MM.1S (cell line): ENCODE measurements at regions not wholly inside any gene's neighbourhood (a gene's known extent, or its start where the extent isn't known, plus 50 kb on each side); places are given as distances from the start of the nearest gene placed in this dataset.

ENCODE experiments used
- DNase-seq: peaks from one replicate; pipeline ENCODE4 v3.0.0-alpha.2; 2015
- H2AFZ ChIP-seq: fragments of 300-600 bp; sonication (generic); 2 replicates; pipeline ENCODE4 v1.6.0; 2016; ENCODE audit warnings: antibody characterized with exemption, low read length
- H3F3A ChIP-seq: fragments of 300-600 bp; sonication (generic); 2 replicates; pipeline ENCODE4 v1.6.1; 2016; ENCODE audit warnings: mild to moderate bottlenecking, antibody characterized with exemption, low read length, moderate library complexity, mixed read lengths; ENCODE audit not compliant: insufficient read depth
- H3K27ac ChIP-seq: fragments of 300-600 bp; sonication (generic); 2 replicates; pipeline ENCODE4 v1.5.1; 2016; ENCODE audit warnings: mild to moderate bottlenecking, low read length
- H3K27me3 ChIP-seq: fragments of 300-600 bp; sonication (generic); replicated peaks from 2 replicates; pipeline ENCODE4 v1.6.0; 2016; ENCODE audit warnings: low read length; ENCODE audit not compliant: insufficient read depth
- H3K36me3 ChIP-seq: fragments of 300-600 bp; sonication (generic); replicated peaks from 2 replicates; pipeline ENCODE4 v1.6.1; 2016; ENCODE audit warnings: mild to moderate bottlenecking, low read length, mixed read lengths; ENCODE audit not compliant: insufficient read depth
- H3K4me1 ChIP-seq: fragments of 300-600 bp; sonication (generic); 2 replicates; pipeline ENCODE4 v1.6.1; 2016; ENCODE audit warnings: low read length, mixed read lengths
- H3K4me2 ChIP-seq: fragments of 300-600 bp; sonication (generic); 2 replicates; pipeline ENCODE4 v1.6.0; 2016; ENCODE audit warnings: low read depth, low read length
- H3K4me3 ChIP-seq: fragments of 300-600 bp; sonication (generic); 2 replicates; pipeline ENCODE4 v1.5.1; 2016; ENCODE audit warnings: low read length, mixed read lengths
- H3K79me2 ChIP-seq: fragments of 300-600 bp; sonication (generic); 2 replicates; pipeline ENCODE4 v1.6.1; 2016; ENCODE audit warnings: mixed run types, low read length, mixed read lengths
- H3K9ac ChIP-seq: fragments of 300-600 bp; sonication (generic); 2 replicates; pipeline ENCODE4 v1.6.1; 2016; ENCODE audit warnings: low read length, mixed read lengths
- H3K9me2 ChIP-seq: fragments of 300-600 bp; sonication (generic); replicated peaks from 2 replicates; pipeline ENCODE4 v1.6.1; 2016; ENCODE audit warnings: mild to moderate bottlenecking, low read length, mixed read lengths; ENCODE audit not compliant: insufficient read depth
- H3K9me3 ChIP-seq: fragments of 300-600 bp; sonication (generic); replicated peaks from 2 replicates; pipeline ENCODE4 v1.6.1; 2016; ENCODE audit warnings: mild to moderate bottlenecking, low read length, mixed read lengths; ENCODE audit not compliant: insufficient read depth
- H4K20me1 ChIP-seq: fragments of 300-600 bp; sonication (generic); 2 replicates; pipeline ENCODE4 v1.6.1; 2016; ENCODE audit warnings: mild to moderate bottlenecking, low read length, moderate library complexity, mixed read lengths; ENCODE audit not compliant: insufficient read depth
- EZH2 ChIP-seq: fragments of 300-600 bp; sonication (generic); optimal IDR thresholded peaks from 2 replicates; pipeline ENCODE3; 2017; ENCODE audit warnings: low read depth, mild to moderate bottlenecking, antibody characterized with exemption, low read length, mixed read lengths
- EZH2phosphoT487 ChIP-seq: fragments of 300-600 bp; sonication (generic); IDR thresholded peaks from 2 replicates; pipeline ENCODE4 v1.6.1; 2018; ENCODE audit warnings: antibody characterized with exemption, low read length
- TF ChIP-seq, protein P1 (sequence below): fragments of 300-600 bp; sonication (generic); IDR thresholded peaks from 2 replicates; pipeline ENCODE4 v1.5.1; 2016; ENCODE audit warnings: antibody characterized with exemption, low read length, mixed read lengths

GRCh38 chr11:69355959-69356702 is 62.2 kb downstream of the MYEOV start:
- no peaks in the 10 kb centered on the region for H4K20me1 ChIP-seq
- no peaks in the 10 kb centered on the region for H3K27me3 ChIP-seq
- no peaks in the 10 kb centered on the region for H3K9me3 ChIP-seq
- DNase-seq: no peak
- H3K4me2 ChIP-seq: no peak overlapping the region
- no peaks in the 10 kb centered on the region; the same call in 1 of the 2 replicates for H3K79me2 ChIP-seq
- no peak overlapping the region for H2AFZ ChIP-seq
- no peak for TF ChIP-seq EZH2
- TF ChIP-seq, protein P1, sequence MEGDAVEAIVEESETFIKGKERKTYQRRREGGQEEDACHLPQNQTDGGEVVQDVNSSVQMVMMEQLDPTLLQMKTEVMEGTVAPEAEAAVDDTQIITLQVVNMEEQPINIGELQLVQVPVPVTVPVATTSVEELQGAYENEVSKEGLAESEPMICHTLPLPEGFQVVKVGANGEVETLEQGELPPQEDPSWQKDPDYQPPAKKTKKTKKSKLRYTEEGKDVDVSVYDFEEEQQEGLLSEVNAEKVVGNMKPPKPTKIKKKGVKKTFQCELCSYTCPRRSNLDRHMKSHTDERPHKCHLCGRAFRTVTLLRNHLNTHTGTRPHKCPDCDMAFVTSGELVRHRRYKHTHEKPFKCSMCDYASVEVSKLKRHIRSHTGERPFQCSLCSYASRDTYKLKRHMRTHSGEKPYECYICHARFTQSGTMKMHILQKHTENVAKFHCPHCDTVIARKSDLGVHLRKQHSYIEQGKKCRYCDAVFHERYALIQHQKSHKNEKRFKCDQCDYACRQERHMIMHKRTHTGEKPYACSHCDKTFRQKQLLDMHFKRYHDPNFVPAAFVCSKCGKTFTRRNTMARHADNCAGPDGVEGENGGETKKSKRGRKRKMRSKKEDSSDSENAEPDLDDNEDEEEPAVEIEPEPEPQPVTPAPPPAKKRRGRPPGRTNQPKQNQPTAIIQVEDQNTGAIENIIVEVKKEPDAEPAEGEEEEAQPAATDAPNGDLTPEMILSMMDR: no peak
- no peak for TF ChIP-seq EZH2phosphoT487
- no peaks in the 10 kb centered on the region for H3K36me3 ChIP-seq
- H3K27ac ChIP-seq: no peak overlapping the region
- no peaks in the 10 kb centered on the region for H3K4me1 ChIP-seq
- no peaks in the 10 kb centered on the region for H3F3A ChIP-seq
- no peaks in the 10 kb centered on the region for H3K9me2 ChIP-seq
- H3K4me3 ChIP-seq: no peak overlapping the region
- no peak overlapping the region for H3K9ac ChIP-seq

- no peak for DNase-seq
- TF ChIP-seq, protein P1: no peak
- TF ChIP-seq EZH2 (no peak), EZH2phosphoT487 (no peak)
- no peaks in the 10 kb centered on the region for H3K79me2 ChIP-seq
Measured at GRCh38 chr11:69356703-69357457, 62.9 kb downstream of the MYEOV start.

DNA sequence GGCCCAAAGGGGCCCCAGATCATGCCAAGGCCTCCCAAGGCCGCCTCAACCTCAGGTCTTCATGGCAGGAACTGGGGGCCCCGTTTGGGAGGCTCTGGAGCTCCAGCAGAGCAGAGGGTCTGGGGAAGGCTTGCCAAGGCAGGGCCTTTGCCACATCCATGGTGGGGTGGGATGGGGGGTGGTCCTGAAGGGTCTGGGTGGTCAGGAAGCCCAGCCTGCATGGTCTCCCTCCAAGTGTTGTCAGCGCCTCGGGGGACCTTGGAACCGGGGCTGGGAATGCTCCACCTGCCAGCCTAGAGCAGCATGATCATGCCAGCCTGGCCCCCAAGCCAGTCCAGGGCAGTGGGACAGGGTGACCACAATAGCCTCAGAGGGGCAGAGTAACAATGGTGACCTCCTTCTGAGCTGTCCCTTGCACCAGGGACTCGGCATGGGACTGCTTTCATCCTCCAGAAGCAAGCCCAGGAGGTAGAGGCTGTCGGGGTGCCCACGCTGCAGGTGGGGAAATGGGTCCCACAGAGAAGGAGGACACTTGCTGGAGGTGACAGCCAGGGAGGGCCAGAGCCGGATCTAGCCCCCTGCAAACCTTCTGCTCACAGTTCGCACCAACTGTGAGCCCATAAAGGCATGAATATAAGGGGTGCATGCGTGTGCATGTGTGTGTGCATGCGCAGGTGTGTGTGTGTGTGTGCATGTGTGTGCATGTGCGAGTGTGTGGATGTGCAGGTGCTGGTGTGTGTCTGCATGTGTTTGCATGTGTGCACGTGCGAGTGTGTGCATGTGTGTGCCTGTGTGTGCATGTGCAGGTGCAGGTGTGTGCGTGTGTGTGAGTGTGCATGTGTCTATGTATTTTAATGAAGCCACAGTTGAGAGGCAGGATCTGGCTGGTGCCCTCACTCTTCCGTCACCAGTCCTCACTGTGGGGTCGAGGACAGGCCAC is 63.8 kb downstream of the MYEOV start:
- Histone ChIP-seq H2AFZ (no peak overlapping the region), H3K4me3 (no peak overlapping the region), H4K20me1 (no peaks in the 10 kb centered on the region), H3K9me3 (no peaks in the 10 kb centered on the region), H3K79me2 (no peaks in the 10 kb centered on the region), H3K4me2 (no peak overlapping the region), H3K27ac (no peak overlapping the region), H3K4me1 (no peaks in the 10 kb centered on the region), H3K27me3 (no peaks in the 10 kb centered on the region), H3K36me3 (no peaks in the 10 kb centered on the region), H3K9me2 (no peaks in the 10 kb centered on the region), H3F3A (no peaks in the 10 kb centered on the region), H3K9ac (no peak overlapping the region)
- no peak for DNase-seq
- TF ChIP-seq EZH2phosphoT487 (no peak), EZH2 (no peak)
- TF ChIP-seq, protein P1: no peak

More at GRCh38 chr11:69356703-69357457, 62.9 kb downstream of the MYEOV start:
- no peak overlapping the region for H3K4me2 ChIP-seq
- no peak overlapping the region for H3K27ac ChIP-seq
- no peaks in the 10 kb centered on the region for H3K9me3 ChIP-seq
- no peaks in the 10 kb centered on the region for H3K4me1 ChIP-seq
- no peaks in the 10 kb centered on the region for H4K20me1 ChIP-seq
- no peak overlapping the region for H3K4me3 ChIP-seq
- no peaks in the 10 kb centered on the region for H3K27me3 ChIP-seq
- H3K9ac ChIP-seq: no peak overlapping the region
- H3K36me3 ChIP-seq: no peaks in the 10 kb centered on the region
- no peak overlapping the region for H2AFZ ChIP-seq
- no peaks in the 10 kb centered on the region for H3K9me2 ChIP-seq
- no peaks in the 10 kb centered on the region for H3F3A ChIP-seq
